ENCODE measurements at regions not wholly inside any gene's neighbourhood (a gene's known extent, or its start where the extent isn't known, plus 50 kb on each side); places are given as distances from the start of the nearest gene placed in this dataset.

DNA sequence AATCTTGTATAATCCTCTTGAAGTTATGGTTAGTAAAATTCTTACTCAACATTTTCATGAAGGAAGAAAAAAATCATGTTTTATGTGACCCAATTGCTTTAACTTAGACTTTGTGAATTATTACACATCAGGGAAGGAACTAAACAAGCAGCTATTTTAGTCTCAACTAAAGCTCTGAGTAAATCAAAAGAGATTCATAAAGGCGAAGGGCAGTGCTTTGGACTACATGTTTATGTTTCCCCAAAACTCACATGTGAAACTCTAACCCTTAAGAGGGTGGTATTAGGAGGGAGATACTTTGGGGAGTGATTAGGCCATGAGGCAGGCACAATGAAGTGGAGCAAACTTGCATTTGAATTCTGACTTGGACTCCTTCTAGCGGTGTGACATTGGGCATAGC is 283.7 kb upstream of the POU3F3 start:
- TF ChIP-seq, protein P1, sequence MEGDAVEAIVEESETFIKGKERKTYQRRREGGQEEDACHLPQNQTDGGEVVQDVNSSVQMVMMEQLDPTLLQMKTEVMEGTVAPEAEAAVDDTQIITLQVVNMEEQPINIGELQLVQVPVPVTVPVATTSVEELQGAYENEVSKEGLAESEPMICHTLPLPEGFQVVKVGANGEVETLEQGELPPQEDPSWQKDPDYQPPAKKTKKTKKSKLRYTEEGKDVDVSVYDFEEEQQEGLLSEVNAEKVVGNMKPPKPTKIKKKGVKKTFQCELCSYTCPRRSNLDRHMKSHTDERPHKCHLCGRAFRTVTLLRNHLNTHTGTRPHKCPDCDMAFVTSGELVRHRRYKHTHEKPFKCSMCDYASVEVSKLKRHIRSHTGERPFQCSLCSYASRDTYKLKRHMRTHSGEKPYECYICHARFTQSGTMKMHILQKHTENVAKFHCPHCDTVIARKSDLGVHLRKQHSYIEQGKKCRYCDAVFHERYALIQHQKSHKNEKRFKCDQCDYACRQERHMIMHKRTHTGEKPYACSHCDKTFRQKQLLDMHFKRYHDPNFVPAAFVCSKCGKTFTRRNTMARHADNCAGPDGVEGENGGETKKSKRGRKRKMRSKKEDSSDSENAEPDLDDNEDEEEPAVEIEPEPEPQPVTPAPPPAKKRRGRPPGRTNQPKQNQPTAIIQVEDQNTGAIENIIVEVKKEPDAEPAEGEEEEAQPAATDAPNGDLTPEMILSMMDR (IDR thresholded peaks at IDR 0.05) = no peak
- H3K4me3 ChIP-seq = no peak overlapping the region
- H3K4me1 ChIP-seq = no peaks in the 10 kb centered on the region
- no peaks in the 10 kb centered on the region for H3K36me3 ChIP-seq
- no peaks in the 10 kb centered on the region for H3K9me3 ChIP-seq
- H3K27me3 ChIP-seq = no peaks in the 10 kb centered on the region
- no peak overlapping the region for H3K27ac ChIP-seq
- ATAC-seq (no peak), DNase-seq (no peak)
- intact Hi-C loops (cut with DNase I) = no loop called here

DNA sequence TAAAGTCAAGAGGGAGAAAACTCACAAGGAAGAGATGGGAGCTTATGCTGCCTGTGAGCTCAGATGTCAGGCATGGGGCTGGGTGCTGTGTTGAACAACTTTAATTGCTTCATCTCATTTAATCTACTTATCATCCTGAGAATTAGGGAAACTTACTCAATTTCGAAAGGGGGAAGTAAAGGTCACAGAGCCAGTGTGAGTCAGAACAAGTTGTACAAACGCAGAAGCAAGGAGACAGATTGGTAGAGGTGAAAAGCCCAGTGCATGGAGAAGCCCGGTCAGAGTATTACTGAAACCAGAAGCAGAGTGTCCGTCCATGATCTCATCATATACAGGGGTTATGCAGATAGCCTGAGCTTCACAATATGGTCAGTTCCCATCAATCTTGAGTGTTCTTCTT is 281.1 kb upstream of the POU3F3 start:
- ATAC-seq (peak; percentile 58), DNase-seq (no peak)
- TF ChIP-seq, protein P1 (IDR thresholded peaks at IDR 0.05) = no peak
- Histone ChIP-seq H3K36me3 (no peaks in the 10 kb centered on the region), H3K4me3 (no peak overlapping the region), H3K9me3 (no peaks in the 10 kb centered on the region), H3K27ac (no peak overlapping the region), H3K4me1 (no peaks in the 10 kb centered on the region), H3K27me3 (no peaks in the 10 kb centered on the region)
- intact Hi-C loops (cut with DNase I) = no loop called here

DNA sequence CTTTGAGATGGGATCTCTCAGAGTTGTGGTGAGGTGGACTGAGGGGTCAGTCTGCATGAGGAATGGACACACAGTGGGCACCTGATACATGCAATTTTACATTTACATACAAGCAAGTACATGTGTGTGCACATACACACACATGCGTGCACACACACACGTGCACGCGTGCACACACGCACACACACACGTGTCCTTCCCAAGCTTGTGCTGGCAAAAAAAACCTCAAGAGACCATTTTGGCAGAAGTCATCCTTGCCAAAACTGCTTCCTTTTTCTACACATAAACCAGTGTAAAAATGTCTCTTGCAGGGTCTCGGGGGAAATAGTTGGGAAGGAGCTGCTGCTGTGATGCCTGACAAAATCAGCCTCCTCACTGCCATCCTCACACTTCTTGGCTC is 279.5 kb upstream of the POU3F3 start:
- no peaks in the 10 kb centered on the region for H3K4me1 ChIP-seq
- intact Hi-C loops (cut with DNase I) = no loop called here
- no peaks in the 10 kb centered on the region for H3K9me3 ChIP-seq
- no peaks in the 10 kb centered on the region for H3K27me3 ChIP-seq
- H3K4me3 ChIP-seq = no peak overlapping the region
- TF ChIP-seq, protein P1 (IDR thresholded peaks at IDR 0.05) = no peak
- DNase-seq (no peak), ATAC-seq (no peak)
- H3K36me3 ChIP-seq = no peaks in the 10 kb centered on the region
- H3K27ac ChIP-seq = no peak overlapping the region

DNA sequence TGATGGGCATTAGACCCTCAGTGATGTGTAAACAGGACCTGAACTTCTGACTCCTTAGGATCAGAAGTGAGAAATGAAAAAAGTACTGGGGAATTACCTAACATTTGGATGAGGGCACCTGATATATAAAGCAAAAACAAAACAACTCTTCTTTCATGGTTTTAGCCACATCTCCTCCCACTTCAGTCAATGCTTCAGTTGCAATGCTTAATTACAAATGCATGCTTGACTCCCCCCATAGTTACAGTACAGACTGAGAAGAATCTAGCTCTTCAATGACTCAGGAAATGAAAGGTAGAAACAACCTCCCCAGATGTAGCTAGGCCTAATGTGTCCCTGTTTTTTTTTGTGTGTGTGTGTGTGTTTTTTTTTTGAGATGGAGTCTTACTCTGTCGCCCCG is 276.8 kb upstream of the POU3F3 start:
- TF ChIP-seq, protein P1 (IDR thresholded peaks at IDR 0.05) = no peak
- no peak overlapping the region for H3K27ac ChIP-seq
- H3K4me3 ChIP-seq = no peak overlapping the region
- H3K36me3 ChIP-seq = no peaks in the 10 kb centered on the region
- H3K4me1 ChIP-seq = no peaks in the 10 kb centered on the region
- H3K27me3 ChIP-seq = no peaks in the 10 kb centered on the region
- DNase-seq (no peak), ATAC-seq (no peak)
- no peaks in the 10 kb centered on the region for H3K9me3 ChIP-seq
- intact Hi-C loops (cut with DNase I) = no loop called here

DNA sequence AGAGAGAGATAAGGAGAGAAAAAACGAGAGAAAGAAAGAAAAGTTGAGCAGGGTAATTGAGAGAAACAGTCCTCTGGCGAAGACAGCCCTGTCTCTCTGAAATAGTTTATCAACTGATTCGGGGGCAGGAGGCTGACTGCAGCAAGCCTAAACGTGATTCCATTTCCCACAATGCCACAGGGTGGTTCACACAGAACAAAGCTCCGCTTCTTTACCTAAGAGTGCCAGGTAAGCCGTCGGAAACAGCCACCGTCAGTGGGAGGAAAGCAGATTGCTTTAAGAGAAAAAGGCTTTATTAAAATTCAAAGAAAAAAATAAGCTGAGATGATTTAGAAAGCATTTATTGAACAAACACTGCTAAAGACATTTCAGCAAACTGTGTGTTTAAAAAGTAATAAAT is 271.4 kb upstream of the POU3F3 start:
- Histone ChIP-seq H3K9me3 (no peaks in the 10 kb centered on the region), H3K36me3 (no peaks in the 10 kb centered on the region), H3K4me3 (no peak overlapping the region), H3K4me1 (no peaks in the 10 kb centered on the region), H3K27me3 (no peaks in the 10 kb centered on the region), H3K27ac (no peak overlapping the region)
- TF ChIP-seq, protein P1 (IDR thresholded peaks at IDR 0.05) = no peak
- ATAC-seq = no peak
- peak in 1 of 4 donors; percentile 6 for DNase-seq
- intact Hi-C loops (cut with DNase I) = no loop called here

All from left lung (tissue), 4 donors.